ENCODE measurements at regions not wholly inside any gene's neighbourhood (a gene's known extent, or its start where the extent isn't known, plus 50 kb on each side); places are given as distances from the start of the nearest gene placed in this dataset.

- TF ChIP-seq, protein P1, sequence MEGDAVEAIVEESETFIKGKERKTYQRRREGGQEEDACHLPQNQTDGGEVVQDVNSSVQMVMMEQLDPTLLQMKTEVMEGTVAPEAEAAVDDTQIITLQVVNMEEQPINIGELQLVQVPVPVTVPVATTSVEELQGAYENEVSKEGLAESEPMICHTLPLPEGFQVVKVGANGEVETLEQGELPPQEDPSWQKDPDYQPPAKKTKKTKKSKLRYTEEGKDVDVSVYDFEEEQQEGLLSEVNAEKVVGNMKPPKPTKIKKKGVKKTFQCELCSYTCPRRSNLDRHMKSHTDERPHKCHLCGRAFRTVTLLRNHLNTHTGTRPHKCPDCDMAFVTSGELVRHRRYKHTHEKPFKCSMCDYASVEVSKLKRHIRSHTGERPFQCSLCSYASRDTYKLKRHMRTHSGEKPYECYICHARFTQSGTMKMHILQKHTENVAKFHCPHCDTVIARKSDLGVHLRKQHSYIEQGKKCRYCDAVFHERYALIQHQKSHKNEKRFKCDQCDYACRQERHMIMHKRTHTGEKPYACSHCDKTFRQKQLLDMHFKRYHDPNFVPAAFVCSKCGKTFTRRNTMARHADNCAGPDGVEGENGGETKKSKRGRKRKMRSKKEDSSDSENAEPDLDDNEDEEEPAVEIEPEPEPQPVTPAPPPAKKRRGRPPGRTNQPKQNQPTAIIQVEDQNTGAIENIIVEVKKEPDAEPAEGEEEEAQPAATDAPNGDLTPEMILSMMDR (IDR thresholded peaks at IDR 0.05), result no peak
- TF ChIP-seq GABPA (IDR thresholded peaks at IDR 0.05; ENCODE audit: low read depth) (no peak), CHD2 (IDR thresholded peaks at IDR 0.05; ENCODE audit: low read length, partially characterized antibody) (no peak), JUND (IDR thresholded peaks at IDR 0.05) (no peak), POLR2AphosphoS5 (IDR thresholded peaks at IDR 0.05; ENCODE audit: low read depth, low read length) (no peak), SIN3A (IDR thresholded peaks at IDR 0.05; ENCODE audit: borderline replicate concordance, low read depth, low read length) (no peak), TAF1 (IDR thresholded peaks at IDR 0.05; ENCODE audit: borderline replicate concordance, low read depth, low read length) (no peak), RCOR1 (IDR thresholded peaks at IDR 0.05; ENCODE audit: low read length) (no peak), NRF1 (IDR thresholded peaks at IDR 0.05; ENCODE audit: low read depth, low read length) (no peak)
- TF ChIP-seq, protein P2, sequence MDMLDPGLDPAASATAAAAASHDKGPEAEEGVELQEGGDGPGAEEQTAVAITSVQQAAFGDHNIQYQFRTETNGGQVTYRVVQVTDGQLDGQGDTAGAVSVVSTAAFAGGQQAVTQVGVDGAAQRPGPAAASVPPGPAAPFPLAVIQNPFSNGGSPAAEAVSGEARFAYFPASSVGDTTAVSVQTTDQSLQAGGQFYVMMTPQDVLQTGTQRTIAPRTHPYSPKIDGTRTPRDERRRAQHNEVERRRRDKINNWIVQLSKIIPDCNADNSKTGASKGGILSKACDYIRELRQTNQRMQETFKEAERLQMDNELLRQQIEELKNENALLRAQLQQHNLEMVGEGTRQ (IDR thresholded peaks at IDR 0.05; ENCODE audit: borderline replicate concordance, low read depth, low read length), result no peak
Observed at GRCh38 chr3:26259176-26259575, 363.4 kb upstream of the LRRC3B start.

All from SK-N-SH (cell line).